OCI-LY7 (cell line): ENCODE measurements at regions not wholly inside any gene's neighbourhood (a gene's known extent, or its start where the extent isn't known, plus 50 kb on each side); places are given as distances from the start of the nearest gene placed in this dataset.

ENCODE experiments used
- BruUV-seq: library from RNA; stranded (reverse); fragments of 400-500 nt; replicated peaks from 2 replicates; lab custom pipeline; 2021; lab: Mats Ljungman, UMichigan
- CTCF ChIA-PET: fragments of 300-600 bp; sonication (Branson Sonifier 250); formaldehyde crosslinking; loops from one replicate; lab custom pipeline; 2022; ENCODE audit warnings: antibody characterized with exemption; ENCODE audit not compliant: unreplicated experiment; lab: Charles Lee
- POLR2A ChIA-PET: fragments of 300-600 bp; sonication (Branson Sonifier 250); formaldehyde crosslinking; loops from one replicate; lab custom pipeline; 2022; ENCODE audit warnings: antibody characterized with exemption; lab: Charles Lee
- DNase-seq: peaks from one replicate; pipeline ENCODE4 v3.0.0-alpha.2; 2015; ENCODE audit warnings: low spot score
- H2AFZ ChIP-seq: fragments of 200-600 bp; sonication (generic), shearing (Covaris generic); 2 replicates; pipeline ENCODE4 v1.6.1; 2014; ENCODE audit warnings: mild to moderate bottlenecking, antibody characterized with exemption, low read length, moderate library complexity
- H3K27ac ChIP-seq: fragments of 200-600 bp; sonication (generic); 2 replicates; pipeline ENCODE4 v1.5.1; 2014; ENCODE audit warnings: mixed run types, low read depth, mild to moderate bottlenecking, moderate library complexity, low read length, inconsistent platforms; ENCODE audit not compliant: poor library complexity, severe bottlenecking
- H3K36me3 ChIP-seq: fragments of 200-600 bp; sonication (generic); 2 replicates; pipeline ENCODE4 v1.6.1; 2014; ENCODE audit warnings: mild to moderate bottlenecking, antibody characterized with exemption, low read length, moderate library complexity, mixed read lengths; ENCODE audit not compliant: insufficient read depth
- H3K4me1 ChIP-seq: fragments of 200-600 bp; sonication (generic); 2 replicates; pipeline ENCODE4 v1.5.1; 2014; ENCODE audit warnings: mild to moderate bottlenecking, low read length; ENCODE audit not compliant: insufficient read depth, poor library complexity, severe bottlenecking
- H3K4me2 ChIP-seq: fragments of 200-600 bp; sonication (generic); 2 replicates; pipeline ENCODE4 v1.6.1; 2014; ENCODE audit warnings: mild to moderate bottlenecking, low read length
- H3K4me3 ChIP-seq: fragments of 200-600 bp; sonication (generic); 2 replicates; pipeline ENCODE4 v1.5.1; 2014; ENCODE audit warnings: mild to moderate bottlenecking, low read depth, low read length; ENCODE audit not compliant: poor library complexity, severe bottlenecking
- H3K79me2 ChIP-seq: fragments of 200-600 bp; sonication (generic); 2 replicates; pipeline ENCODE4 v1.6.1; 2016; ENCODE audit warnings: low read depth, mild to moderate bottlenecking, low read length, moderate library complexity, mixed read lengths; ENCODE audit not compliant: insufficient read depth
- H3K9me2 ChIP-seq: fragments of 200-600 bp; sonication (generic); 2 replicates; pipeline ENCODE4 v1.6.1; 2016; ENCODE audit warnings: mild to moderate bottlenecking, low read length, mixed read lengths; ENCODE audit not compliant: insufficient read depth
- H3K9me3 ChIP-seq: fragments of 200-600 bp; sonication (generic); 2 replicates; pipeline ENCODE4 v1.6.1; 2014; ENCODE audit warnings: mild to moderate bottlenecking, mixed run types, low read length, mixed read lengths
- H4K20me1 ChIP-seq: fragments of 200-600 bp; sonication (generic); 2 replicates; pipeline ENCODE4 v1.6.1; 2014; ENCODE audit warnings: mild to moderate bottlenecking, antibody characterized with exemption, low read length, moderate library complexity, mixed read lengths; ENCODE audit not compliant: insufficient read depth
- EZH2phosphoT487 ChIP-seq: fragments of 200-600 bp; sonication (generic); IDR thresholded peaks from 2 replicates; pipeline ENCODE4 v1.6.1; 2018; ENCODE audit warnings: low read depth, borderline replicate concordance, mild to moderate bottlenecking, mixed run types, antibody characterized with exemption, low read length, moderate library complexity, mixed read lengths
- intact Hi-C: fragments of 100-400 bp; cut with micrococcal nuclease; formaldehyde crosslinking; loops from one replicate; pipeline ENCODE4 v1.10.0; 2022; ENCODE audit not compliant: unreplicated experiment
- TF ChIP-seq, protein P1 (sequence below): fragments of 200-600 bp; sonication (generic); conservative IDR thresholded peaks from 2 replicates; pipeline ENCODE4 v1.5.1; 2014; ENCODE audit warnings: mild to moderate bottlenecking, antibody characterized with exemption, low read length, moderate library complexity, mixed read lengths

- no peaks in the 10 kb centered on the region for H3K36me3 ChIP-seq
- ChIA-PET CTCF (no interaction called here), POLR2A (no interaction called here)
- no peak overlapping the region for H3K4me3 ChIP-seq
- H3K27ac ChIP-seq = no peak overlapping the region
- no peak for DNase-seq
- TF ChIP-seq, protein P1, sequence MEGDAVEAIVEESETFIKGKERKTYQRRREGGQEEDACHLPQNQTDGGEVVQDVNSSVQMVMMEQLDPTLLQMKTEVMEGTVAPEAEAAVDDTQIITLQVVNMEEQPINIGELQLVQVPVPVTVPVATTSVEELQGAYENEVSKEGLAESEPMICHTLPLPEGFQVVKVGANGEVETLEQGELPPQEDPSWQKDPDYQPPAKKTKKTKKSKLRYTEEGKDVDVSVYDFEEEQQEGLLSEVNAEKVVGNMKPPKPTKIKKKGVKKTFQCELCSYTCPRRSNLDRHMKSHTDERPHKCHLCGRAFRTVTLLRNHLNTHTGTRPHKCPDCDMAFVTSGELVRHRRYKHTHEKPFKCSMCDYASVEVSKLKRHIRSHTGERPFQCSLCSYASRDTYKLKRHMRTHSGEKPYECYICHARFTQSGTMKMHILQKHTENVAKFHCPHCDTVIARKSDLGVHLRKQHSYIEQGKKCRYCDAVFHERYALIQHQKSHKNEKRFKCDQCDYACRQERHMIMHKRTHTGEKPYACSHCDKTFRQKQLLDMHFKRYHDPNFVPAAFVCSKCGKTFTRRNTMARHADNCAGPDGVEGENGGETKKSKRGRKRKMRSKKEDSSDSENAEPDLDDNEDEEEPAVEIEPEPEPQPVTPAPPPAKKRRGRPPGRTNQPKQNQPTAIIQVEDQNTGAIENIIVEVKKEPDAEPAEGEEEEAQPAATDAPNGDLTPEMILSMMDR = no peak
- TF ChIP-seq EZH2phosphoT487 = no peak
- H3K4me2 ChIP-seq = no peak overlapping the region
- H2AFZ ChIP-seq = no peak overlapping the region
- H3K4me1 ChIP-seq = no peaks in the 10 kb centered on the region
- no peaks in the 10 kb centered on the region for H3K79me2 ChIP-seq
- H3K9me2 ChIP-seq = no peaks in the 10 kb centered on the region
- BruUV-seq = no TSS peak
- H3K9me3 ChIP-seq = no peaks in the 10 kb centered on the region
- intact Hi-C loops = no loop called here
- no peaks in the 10 kb centered on the region for H4K20me1 ChIP-seq
Observed at GRCh38 chr4:171181090-171181489, 632.1 kb upstream of the GALNTL6 start.

GRCh38 chr4:171170671-171171070 lies 642.5 kb upstream of the GALNTL6 start:
- no peak for DNase-seq
- Histone ChIP-seq H3K9me3 (no peaks in the 10 kb centered on the region), H3K4me3 (no peak overlapping the region), H4K20me1 (no peaks in the 10 kb centered on the region), H3K79me2 (no peaks in the 10 kb centered on the region), H3K36me3 (no peaks in the 10 kb centered on the region), H3K4me1 (no peaks in the 10 kb centered on the region), H3K27ac (no peak overlapping the region), H3K9me2 (no peaks in the 10 kb centered on the region), H2AFZ (no peak overlapping the region), H3K4me2 (no peak overlapping the region)
- BruUV-seq = no TSS peak
- POLR2A ChIA-PET = no interaction called here
- TF ChIP-seq, protein P1 = no peak
- no peak for TF ChIP-seq EZH2phosphoT487
- CTCF ChIA-PET = no interaction called here
- intact Hi-C loops = no loop called here

GRCh38 chr4:171169396-171169795 lies 643.8 kb upstream of the GALNTL6 start:
- no TSS peak for BruUV-seq
- no peak for DNase-seq
- ChIA-PET POLR2A (no interaction called here), CTCF (no interaction called here)
- intact Hi-C loops = no loop called here
- Histone ChIP-seq H3K4me3 (no peak overlapping the region), H3K79me2 (no peaks in the 10 kb centered on the region), H3K9me2 (no peaks in the 10 kb centered on the region), H3K36me3 (no peaks in the 10 kb centered on the region), H3K4me1 (no peaks in the 10 kb centered on the region), H3K4me2 (no peak overlapping the region), H4K20me1 (no peaks in the 10 kb centered on the region), H2AFZ (no peak overlapping the region), H3K27ac (no peak overlapping the region), H3K9me3 (no peaks in the 10 kb centered on the region)
- TF ChIP-seq, protein P1 = no peak
- TF ChIP-seq EZH2phosphoT487 = no peak
